GM12878 (cell line): ENCODE measurements at regions not wholly inside any gene's neighbourhood (a gene's known extent, or its start where the extent isn't known, plus 50 kb on each side); places are given as distances from the start of the nearest gene placed in this dataset.

ENCODE experiments used
- ATAC-seq: fragments of 200-7000 bp; cut with Tn5 transposase; 3 replicates; pipeline ENCODE4 v1.9.1; 2020; ENCODE audit warnings: mild to moderate bottlenecking, moderate library complexity
- BruUV-seq: library from RNA; stranded (reverse); fragments of 400-500 nt; replicated peaks from 2 replicates; lab custom pipeline; 2021; lab: Mats Ljungman, UMichigan
- CTCF ChIA-PET: fragments of 300-600 bp; sonication (Branson Sonifier 250); formaldehyde crosslinking; extraction: SDS; loops from one replicate; lab custom pipeline; 2021; ENCODE audit warnings: inconsistent platforms; lab: Yijun Ruan, JAX
- POLR2A ChIA-PET: fragments of 350-600 bp; formaldehyde crosslinking; extraction: SDS; loops from one replicate; lab custom pipeline; 2021; ENCODE audit warnings: inconsistent platforms; lab: Charles Lee
- RAD21 ChIA-PET: fragments of 300-600 bp; sonication (Branson Sonifier 250); formaldehyde crosslinking; loops from one replicate; lab custom pipeline; 2023; ENCODE audit warnings: antibody characterized with exemption; ENCODE audit not compliant: unreplicated experiment; lab: Charles Lee
- SMC1A ChIA-PET: fragments of 300-600 bp; sonication (Branson Sonifier 250); formaldehyde crosslinking; loops from one replicate; lab custom pipeline; 2023; ENCODE audit not compliant: unreplicated experiment, uncharacterized antibody; lab: Charles Lee
- DNase-seq: peaks from one replicate; pipeline ENCODE4 v3.0.0-alpha.2; 2011; ENCODE audit warnings: low read depth, low spot score
- FAIRE-seq: peaks from 3 replicates; lab custom pipeline; 2011; peaks lifted over from hg19 to GRCh38; lab: Jason Lieb, UNC
- H2AFZ ChIP-seq: 2 replicates; pipeline ENCODE4 v1.6.0; 2011; ENCODE audit warnings: low read depth, low read length, control low read depth; ENCODE audit not compliant: control insufficient read depth
- H3K27ac ChIP-seq: 2 replicates; pipeline ENCODE4 v1.5.1; 2011; ENCODE audit warnings: control low read depth; ENCODE audit not compliant: control insufficient read depth, insufficient read depth
- H3K27me3 ChIP-seq, 2 experiments: replicated peaks in 1 of 2; 2 replicates each; pipeline versions ENCODE4 v1.6.0 to v1.6.1; 2011; ENCODE audit warnings: low read length in 1 of 2; ENCODE audit not compliant: control insufficient read depth in 2 of 2, insufficient read depth in 2 of 2
- H3K36me3 ChIP-seq, 2 experiments: 2 replicates each; pipeline ENCODE4 v1.5.1; 2011; ENCODE audit warnings: low read length in 1 of 2; ENCODE audit not compliant: control insufficient read depth in 2 of 2, insufficient read depth in 2 of 2
- H3K4me1 ChIP-seq: 2 replicates; pipeline ENCODE4 v1.6.1; 2011; ENCODE audit warnings: mild to moderate bottlenecking, low read length, moderate library complexity, mixed read lengths; ENCODE audit not compliant: control insufficient read depth, insufficient read depth
- H3K4me2 ChIP-seq: 2 replicates; pipeline ENCODE4 v1.6.0; 2011; ENCODE audit warnings: control low read depth; ENCODE audit not compliant: control insufficient read depth, insufficient read depth
- H3K4me3 ChIP-seq: fragments of 200-600 bp; sonication (generic); 2 replicates; pipeline ENCODE4 v1.5.1; 2016
- H3K79me2 ChIP-seq: 2 replicates; pipeline ENCODE4 v1.6.0; 2011; ENCODE audit warnings: low read length; ENCODE audit not compliant: control insufficient read depth, insufficient read depth
- H3K9ac ChIP-seq: 2 replicates; pipeline ENCODE4 v1.8.0; 2011; ENCODE audit warnings: low read length, control low read depth, mixed read lengths; ENCODE audit not compliant: control insufficient read depth, insufficient read depth
- H3K9me3 ChIP-seq: replicated peaks from 3 replicates; pipeline ENCODE4 v1.5.1; 2011; ENCODE audit warnings: mild to moderate bottlenecking, low read length; ENCODE audit not compliant: control insufficient read depth, insufficient read depth
- H4K20me1 ChIP-seq: 2 replicates; pipeline ENCODE4 v1.6.0; 2011; ENCODE audit not compliant: control insufficient read depth, insufficient read depth
- CBX5 ChIP-seq: sonication (generic); IDR thresholded peaks from 2 replicates; pipeline ENCODE4 v1.6.1; 2016; ENCODE audit warnings: low read depth, moderate library complexity, mild to moderate bottlenecking, inconsistent platforms
- EZH2 ChIP-seq: IDR thresholded peaks from 2 replicates; pipeline ENCODE4 v1.6.1; 2012; ENCODE audit warnings: low read depth, mild to moderate bottlenecking, control low read depth, inconsistent platforms, low read length, borderline replicate concordance; ENCODE audit not compliant: control insufficient read depth
- FOXM1 ChIP-seq: IDR thresholded peaks from 2 replicates; pipeline ENCODE4 v1.6.1; 2012; ENCODE audit warnings: low read depth, mild to moderate bottlenecking, inconsistent platforms, low read length, moderate library complexity
- JUND ChIP-seq: IDR thresholded peaks from 2 replicates; pipeline ENCODE4 v1.6.1; 2012; ENCODE audit warnings: low read depth, mild to moderate bottlenecking, low read length, improper control_type of control experiment, moderate library complexity
- LARP7 ChIP-seq: fragments of 450-650 bp; IDR thresholded peaks from 2 replicates; pipeline ENCODE4 v1.6.1; 2017; ENCODE audit warnings: mild to moderate bottlenecking
- PML ChIP-seq: IDR thresholded peaks from 2 replicates; pipeline ENCODE4 v1.6.1; 2012; ENCODE audit warnings: low read length, inconsistent platforms
- SMARCA5 ChIP-seq: fragments of 450-650 bp; IDR thresholded peaks from 2 replicates; pipeline ENCODE4 v1.6.1; 2017; ENCODE audit warnings: mild to moderate bottlenecking
- SP1 ChIP-seq: IDR thresholded peaks from one replicate; pipeline ENCODE4 v1.6.1; 2011; ENCODE audit warnings: low read depth, low read length
- SUPT20H ChIP-seq: IDR thresholded peaks from 2 replicates; pipeline ENCODE4 v1.6.1; 2011; ENCODE audit warnings: low read depth, mild to moderate bottlenecking, low read length, moderate library complexity, borderline replicate concordance; ENCODE audit not compliant: control insufficient read depth
- TCF3 ChIP-seq: IDR thresholded peaks from 2 replicates; pipeline ENCODE4 v1.6.1; 2012; ENCODE audit warnings: low read depth, mild to moderate bottlenecking, low read length, borderline replicate concordance; ENCODE audit not compliant: insufficient read depth
- WGBS: methylation state at CpG from one replicate; pipeline ENCODE4 v1.1.6; 2016; ENCODE audit warnings: low lambda C conversion rate; ENCODE audit not compliant: insufficient replicate concordance, insufficient coverage; ENCODE audit errors: missing lambda C conversion rate; 5-methylcytosine and 5-hydroxymethylcytosine counted together
- in situ Hi-C: fragments of 300-500 bp; cut with MboI; formaldehyde crosslinking; loops from 9 replicates; pipeline ENCODE4 v1.14.3; 2018; ENCODE audit warnings: mixed read lengths
- intact Hi-C: fragments of 100-400 bp; cut with micrococcal nuclease; formaldehyde crosslinking; loops from one replicate; pipeline ENCODE4 v1.14.2; 2022; ENCODE audit not compliant: unreplicated experiment
- TF ChIP-seq, protein P1 (sequence below): fragments of 450-650 bp; formaldehyde crosslinking; IDR thresholded peaks from 2 replicates; pipeline ENCODE4 v1.5.0; 2022; ENCODE audit warnings: mild to moderate bottlenecking, missing genetic modification characterization
- TF ChIP-seq, protein P2 (sequence below): IDR thresholded peaks from 2 replicates; pipeline ENCODE4 v1.6.1; 2012; ENCODE audit warnings: low read depth, low read length, improper control_type of control experiment
- TF ChIP-seq, protein P3 (sequence below): fragments of 450-650 bp; IDR thresholded peaks from 2 replicates; pipeline ENCODE4 v1.6.1; 2017; ENCODE audit warnings: low read depth, mild to moderate bottlenecking, moderate library complexity
- TF ChIP-seq, protein P4 (sequence below): IDR thresholded peaks from 2 replicates; pipeline ENCODE4 v1.6.1; 2011; ENCODE audit warnings: low read depth, low read length, improper control_type of control experiment, borderline replicate concordance

DNA sequence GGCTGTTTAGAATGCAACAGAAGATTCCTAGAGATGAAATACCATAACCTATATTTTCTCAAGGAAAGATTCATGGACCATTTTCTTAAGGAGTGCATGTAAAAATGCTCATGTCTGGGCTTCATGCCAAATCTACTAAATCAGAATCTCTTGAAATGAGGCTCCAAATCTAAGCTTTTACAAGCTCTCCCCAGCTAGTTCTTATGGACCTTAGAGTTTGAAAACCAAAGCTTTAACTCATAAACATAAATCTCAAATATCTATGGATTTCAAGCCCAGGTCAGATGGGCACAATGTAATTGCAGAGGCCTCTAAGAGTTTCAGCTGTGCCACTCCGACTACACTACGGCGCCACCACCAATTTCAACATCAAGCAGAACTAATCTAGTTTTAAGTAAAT lies 117.3 kb upstream of the CAND1 start:
- BruUV-seq, result no TSS peak
- no peaks in the 10 kb centered on the region for H3K9me3 ChIP-seq
- no peaks in the 10 kb centered on the region for H3K79me2 ChIP-seq
- H3K36me3 ChIP-seq, result no peaks in the 10 kb centered on the region
- TF ChIP-seq CBX5 (no peak), TCF3 (no peak), SMARCA5 (no peak), FOXM1 (no peak), PML (no peak), JUND (no peak), EZH2 (no peak), LARP7 (no peak), SUPT20H (no peak), SP1 (no peak)
- TF ChIP-seq, protein P1, sequence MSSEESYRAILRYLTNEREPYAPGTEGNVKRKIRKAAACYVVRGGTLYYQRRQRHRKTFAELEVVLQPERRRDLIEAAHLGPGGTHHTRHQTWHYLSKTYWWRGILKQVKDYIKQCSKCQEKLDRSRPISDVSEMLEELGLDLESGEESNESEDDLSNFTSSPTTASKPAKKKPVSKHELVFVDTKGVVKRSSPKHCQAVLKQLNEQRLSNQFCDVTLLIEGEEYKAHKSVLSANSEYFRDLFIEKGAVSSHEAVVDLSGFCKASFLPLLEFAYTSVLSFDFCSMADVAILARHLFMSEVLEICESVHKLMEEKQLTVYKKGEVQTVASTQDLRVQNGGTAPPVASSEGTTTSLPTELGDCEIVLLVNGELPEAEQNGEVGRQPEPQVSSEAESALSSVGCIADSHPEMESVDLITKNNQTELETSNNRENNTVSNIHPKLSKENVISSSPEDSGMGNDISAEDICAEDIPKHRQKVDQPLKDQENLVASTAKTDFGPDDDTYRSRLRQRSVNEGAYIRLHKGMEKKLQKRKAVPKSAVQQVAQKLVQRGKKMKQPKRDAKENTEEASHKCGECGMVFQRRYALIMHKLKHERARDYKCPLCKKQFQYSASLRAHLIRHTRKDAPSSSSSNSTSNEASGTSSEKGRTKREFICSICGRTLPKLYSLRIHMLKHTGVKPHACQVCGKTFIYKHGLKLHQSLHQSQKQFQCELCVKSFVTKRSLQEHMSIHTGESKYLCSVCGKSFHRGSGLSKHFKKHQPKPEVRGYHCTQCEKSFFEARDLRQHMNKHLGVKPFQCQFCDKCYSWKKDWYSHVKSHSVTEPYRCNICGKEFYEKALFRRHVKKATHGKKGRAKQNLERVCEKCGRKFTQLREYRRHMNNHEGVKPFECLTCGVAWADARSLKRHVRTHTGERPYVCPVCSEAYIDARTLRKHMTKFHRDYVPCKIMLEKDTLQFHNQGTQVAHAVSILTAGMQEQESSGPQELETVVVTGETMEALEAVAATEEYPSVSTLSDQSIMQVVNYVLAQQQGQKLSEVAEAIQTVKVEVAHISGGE (CRISPR knock-in tag), result no peak
- TF ChIP-seq, protein P2, sequence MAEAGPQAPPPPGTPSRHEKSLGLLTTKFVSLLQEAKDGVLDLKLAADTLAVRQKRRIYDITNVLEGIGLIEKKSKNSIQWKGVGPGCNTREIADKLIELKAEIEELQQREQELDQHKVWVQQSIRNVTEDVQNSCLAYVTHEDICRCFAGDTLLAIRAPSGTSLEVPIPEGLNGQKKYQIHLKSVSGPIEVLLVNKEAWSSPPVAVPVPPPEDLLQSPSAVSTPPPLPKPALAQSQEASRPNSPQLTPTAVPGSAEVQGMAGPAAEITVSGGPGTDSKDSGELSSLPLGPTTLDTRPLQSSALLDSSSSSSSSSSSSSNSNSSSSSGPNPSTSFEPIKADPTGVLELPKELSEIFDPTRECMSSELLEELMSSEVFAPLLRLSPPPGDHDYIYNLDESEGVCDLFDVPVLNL, result no peak
- TF ChIP-seq, protein P3, sequence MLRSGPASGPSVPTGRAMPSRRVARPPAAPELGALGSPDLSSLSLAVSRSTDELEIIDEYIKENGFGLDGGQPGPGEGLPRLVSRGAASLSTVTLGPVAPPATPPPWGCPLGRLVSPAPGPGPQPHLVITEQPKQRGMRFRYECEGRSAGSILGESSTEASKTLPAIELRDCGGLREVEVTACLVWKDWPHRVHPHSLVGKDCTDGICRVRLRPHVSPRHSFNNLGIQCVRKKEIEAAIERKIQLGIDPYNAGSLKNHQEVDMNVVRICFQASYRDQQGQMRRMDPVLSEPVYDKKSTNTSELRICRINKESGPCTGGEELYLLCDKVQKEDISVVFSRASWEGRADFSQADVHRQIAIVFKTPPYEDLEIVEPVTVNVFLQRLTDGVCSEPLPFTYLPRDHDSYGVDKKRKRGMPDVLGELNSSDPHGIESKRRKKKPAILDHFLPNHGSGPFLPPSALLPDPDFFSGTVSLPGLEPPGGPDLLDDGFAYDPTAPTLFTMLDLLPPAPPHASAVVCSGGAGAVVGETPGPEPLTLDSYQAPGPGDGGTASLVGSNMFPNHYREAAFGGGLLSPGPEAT, result no peak
- TF ChIP-seq, protein P4, sequence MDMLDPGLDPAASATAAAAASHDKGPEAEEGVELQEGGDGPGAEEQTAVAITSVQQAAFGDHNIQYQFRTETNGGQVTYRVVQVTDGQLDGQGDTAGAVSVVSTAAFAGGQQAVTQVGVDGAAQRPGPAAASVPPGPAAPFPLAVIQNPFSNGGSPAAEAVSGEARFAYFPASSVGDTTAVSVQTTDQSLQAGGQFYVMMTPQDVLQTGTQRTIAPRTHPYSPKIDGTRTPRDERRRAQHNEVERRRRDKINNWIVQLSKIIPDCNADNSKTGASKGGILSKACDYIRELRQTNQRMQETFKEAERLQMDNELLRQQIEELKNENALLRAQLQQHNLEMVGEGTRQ, result no peak
- RAD21 ChIA-PET, result no interaction called here
- DNase-seq (no peak), ATAC-seq (no peak), FAIRE-seq (no peak)
- H3K27me3 ChIP-seq, result no peaks in the 10 kb centered on the region
- H4K20me1 ChIP-seq, result no peaks in the 10 kb centered on the region
- in situ Hi-C loops, result no loop called here
- H3K4me1 ChIP-seq, result no peaks in the 10 kb centered on the region
- no peak overlapping the region for H3K9ac ChIP-seq
- CTCF ChIA-PET, result interaction anchor here (1.2 kb wide), 1 partner anchor 11 kb away, joined by 4 read pairs; no protein-coding TSS in a partner anchor
- intact Hi-C loops, result no loop called here
- H3K4me2 ChIP-seq, result no peak overlapping the region
- no peak overlapping the region for H3K27ac ChIP-seq
- POLR2A ChIA-PET, result no interaction called here
- no peak overlapping the region for H3K4me3 ChIP-seq
- 89% methylated on average over 3 of the region's 3 CpGs for WGBS
- SMC1A ChIA-PET, result interaction anchor here (2.2 kb wide), 1 partner anchor 9 kb away, joined by 5 read pairs; no protein-coding TSS in a partner anchor
- H2AFZ ChIP-seq, result no peak overlapping the region
